AG04449 (cell line): ENCODE measurements at regions not wholly inside any gene's neighbourhood (a gene's known extent, or its start where the extent isn't known, plus 50 kb on each side); places are given as distances from the start of the nearest gene placed in this dataset.

Experiments used
- CTCF ChIA-PET: fragments of 350-600 bp; formaldehyde crosslinking; extraction: SDS; loops from one replicate; lab custom pipeline; 2021; ENCODE audit warnings: antibody characterized with exemption; lab: Yijun Ruan, JAX
- POLR2A ChIA-PET: fragments of 400-600, 350-600 bp; formaldehyde crosslinking; extraction: SDS; loops from one replicate; lab custom pipeline; 2020; ENCODE audit warnings: antibody characterized with exemption, inconsistent platforms; lab: Yijun Ruan, JAX
- DNase-seq: peaks from one replicate; pipeline ENCODE4 v3.0.0-alpha.2; 2010; ENCODE audit warnings: low read depth, low spot score
- H3K4me3 ChIP-seq: 2 replicates; pipeline ENCODE4 v1.5.1; 2011; ENCODE audit warnings: low read depth, mild to moderate bottlenecking, control low read depth, low read length
- TF ChIP-seq, protein P1 (sequence below): IDR thresholded peaks from one replicate; pipeline ENCODE4 v1.5.1; 2011; ENCODE audit warnings: mild to moderate bottlenecking, moderate library complexity, low read length, control low read depth, inconsistent platforms; ENCODE audit not compliant: insufficient read depth; ENCODE audit errors: missing control alignments

DNA sequence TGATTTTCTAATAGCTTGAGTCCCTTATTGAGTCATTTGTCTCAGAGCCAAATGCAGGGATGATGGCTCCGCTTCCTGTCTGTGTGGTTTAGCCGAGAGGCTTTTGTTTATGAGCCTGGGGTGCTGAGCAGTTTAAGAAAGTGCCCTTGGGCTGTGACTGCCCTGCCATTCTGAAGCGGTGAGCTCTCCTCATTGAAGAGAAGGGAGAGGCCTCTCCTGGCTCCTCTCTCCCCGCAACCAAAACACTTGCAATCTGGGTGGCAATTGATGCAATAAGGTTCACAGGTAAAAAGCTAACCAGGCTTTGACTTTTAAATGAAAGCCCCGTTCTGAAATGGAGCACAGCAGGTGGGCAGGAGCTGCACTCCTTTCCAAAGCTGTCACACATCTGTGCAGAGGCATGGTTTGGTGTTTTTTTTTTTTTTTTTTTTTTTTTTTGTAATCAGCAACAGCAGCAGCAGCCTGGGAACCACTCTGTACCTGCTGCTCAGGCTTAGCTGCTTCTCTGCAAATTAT lies 403.7 kb downstream of the SIPA1L2 start:
- no peak overlapping the region for H3K4me3 ChIP-seq
- CTCF ChIA-PET, result no interaction called here
- TF ChIP-seq, protein P1, sequence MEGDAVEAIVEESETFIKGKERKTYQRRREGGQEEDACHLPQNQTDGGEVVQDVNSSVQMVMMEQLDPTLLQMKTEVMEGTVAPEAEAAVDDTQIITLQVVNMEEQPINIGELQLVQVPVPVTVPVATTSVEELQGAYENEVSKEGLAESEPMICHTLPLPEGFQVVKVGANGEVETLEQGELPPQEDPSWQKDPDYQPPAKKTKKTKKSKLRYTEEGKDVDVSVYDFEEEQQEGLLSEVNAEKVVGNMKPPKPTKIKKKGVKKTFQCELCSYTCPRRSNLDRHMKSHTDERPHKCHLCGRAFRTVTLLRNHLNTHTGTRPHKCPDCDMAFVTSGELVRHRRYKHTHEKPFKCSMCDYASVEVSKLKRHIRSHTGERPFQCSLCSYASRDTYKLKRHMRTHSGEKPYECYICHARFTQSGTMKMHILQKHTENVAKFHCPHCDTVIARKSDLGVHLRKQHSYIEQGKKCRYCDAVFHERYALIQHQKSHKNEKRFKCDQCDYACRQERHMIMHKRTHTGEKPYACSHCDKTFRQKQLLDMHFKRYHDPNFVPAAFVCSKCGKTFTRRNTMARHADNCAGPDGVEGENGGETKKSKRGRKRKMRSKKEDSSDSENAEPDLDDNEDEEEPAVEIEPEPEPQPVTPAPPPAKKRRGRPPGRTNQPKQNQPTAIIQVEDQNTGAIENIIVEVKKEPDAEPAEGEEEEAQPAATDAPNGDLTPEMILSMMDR, result no peak
- peak; percentile 21 for DNase-seq
- POLR2A ChIA-PET, result no interaction called here

DNA sequence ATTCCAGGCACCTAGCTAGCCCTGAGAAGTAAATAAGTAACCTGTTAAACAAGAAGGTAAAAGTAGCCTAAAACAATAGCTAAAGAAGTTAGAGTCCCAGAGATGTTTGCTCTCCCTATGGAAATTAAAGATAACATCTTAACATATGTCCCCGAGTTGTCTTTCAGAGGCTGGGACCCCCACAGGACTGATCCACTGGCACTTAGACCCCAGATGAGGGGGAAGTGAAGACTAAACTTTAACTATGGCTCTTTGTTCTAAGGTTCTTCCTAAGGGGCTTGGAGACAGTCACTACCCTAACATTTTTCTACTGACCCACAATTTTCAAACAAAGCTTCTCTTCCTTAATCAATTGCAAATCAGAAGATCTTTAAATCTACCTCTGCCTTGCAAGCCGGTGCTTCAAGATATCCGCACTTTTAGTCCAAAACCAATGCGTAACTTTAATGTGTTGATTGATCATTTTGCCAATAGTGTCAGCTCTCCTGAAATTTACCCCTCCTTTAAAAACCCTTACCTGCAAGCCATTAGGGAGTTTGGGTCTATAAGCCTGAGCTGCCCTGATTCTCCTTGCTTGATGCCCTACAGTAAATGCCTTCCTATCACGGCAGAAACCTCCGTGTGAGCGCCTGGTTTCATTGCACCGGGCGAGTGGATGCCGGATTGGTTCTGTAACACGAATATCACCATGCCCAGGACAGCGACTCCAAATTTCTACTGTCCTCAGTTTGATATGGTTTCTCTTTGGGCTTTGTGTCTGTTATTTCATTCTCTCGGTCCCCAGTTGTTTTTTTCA lies 404.4 kb downstream of the SIPA1L2 start:
- H3K4me3 ChIP-seq, result no peak overlapping the region
- DNase-seq, result no peak
- TF ChIP-seq, protein P1, result no peak
- CTCF ChIA-PET, result no interaction called here
- POLR2A ChIA-PET, result no interaction called here

DNA sequence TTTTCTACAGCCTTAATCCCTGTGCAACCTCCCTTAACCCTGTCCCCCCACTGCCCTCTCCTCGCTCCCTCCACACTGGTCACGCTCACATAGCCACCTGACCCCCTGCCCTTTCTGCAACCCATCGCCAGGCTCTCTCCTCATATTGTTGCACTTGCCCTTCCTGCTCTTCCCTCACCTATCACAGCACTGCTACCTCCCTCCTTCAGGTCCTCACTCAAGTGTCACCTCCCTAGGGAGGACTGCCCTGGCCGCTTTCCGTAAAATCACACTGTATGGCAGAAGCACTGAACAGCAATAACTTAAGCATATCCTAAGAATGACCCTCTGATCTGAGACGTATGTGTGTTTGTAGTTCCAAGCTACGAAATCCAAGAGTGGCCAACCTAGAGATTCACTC lies 406.0 kb downstream of the SIPA1L2 start:
- TF ChIP-seq, protein P1, result no peak
- POLR2A ChIA-PET, result no interaction called here

DNA sequence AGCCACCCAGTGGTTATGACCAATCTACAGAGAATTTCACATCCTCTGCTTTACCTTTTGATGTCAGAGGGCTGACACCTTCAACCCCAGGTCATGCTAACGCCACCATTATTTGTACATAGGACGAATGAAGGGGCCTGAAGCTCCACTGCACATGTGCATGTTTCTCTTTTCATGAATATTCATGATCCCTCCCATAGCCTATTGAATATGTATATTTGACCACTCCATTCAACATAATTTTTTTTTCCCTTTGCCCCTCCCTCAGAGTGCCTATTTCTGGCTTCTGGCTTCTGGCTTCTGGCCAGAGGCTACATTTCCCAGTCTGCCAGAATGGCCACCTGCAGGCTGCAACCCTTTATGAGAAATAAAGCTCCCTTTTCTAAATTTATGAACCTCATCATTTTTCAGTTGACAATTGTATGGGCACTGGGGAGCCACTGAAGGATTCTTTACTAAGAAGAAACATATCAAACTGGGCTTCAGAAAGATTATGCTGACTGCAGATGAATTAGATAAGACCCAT lies 406.7 kb downstream of the SIPA1L2 start:
- DNase-seq, result no peak
- ChIA-PET POLR2A (no interaction called here), CTCF (no interaction called here)
- TF ChIP-seq, protein P1, result no peak
- H3K4me3 ChIP-seq, result no peak overlapping the region

More for the DNA sequence above, 406.0 kb downstream of the SIPA1L2 start:
- DNase-seq, result no peak
- CTCF ChIA-PET, result no interaction called here
- no peak overlapping the region for H3K4me3 ChIP-seq

DNA sequence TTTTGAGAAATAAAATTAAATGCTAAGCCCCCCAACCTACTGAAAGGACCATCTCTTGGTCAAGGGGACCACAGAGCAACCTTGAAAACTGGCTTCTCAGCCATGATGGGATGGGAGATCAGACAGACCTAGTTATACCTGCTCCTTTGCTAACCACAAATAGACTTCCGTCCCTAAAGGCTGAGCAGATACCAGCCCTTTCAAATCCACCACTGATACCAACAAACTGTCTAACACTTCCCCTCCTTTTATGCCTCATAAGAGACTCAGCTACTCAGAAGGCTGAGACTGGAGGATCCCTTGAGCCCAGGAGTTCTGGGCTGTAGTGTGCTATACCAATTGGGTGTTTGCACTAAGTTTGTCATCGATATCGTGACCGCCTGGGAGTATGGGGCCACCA lies 407.3 kb downstream of the SIPA1L2 start:
- DNase-seq, result no peak
- CTCF ChIA-PET, result no interaction called here
- TF ChIP-seq, protein P1, result no peak
- no peak overlapping the region for H3K4me3 ChIP-seq
- POLR2A ChIA-PET, result no interaction called here

DNA sequence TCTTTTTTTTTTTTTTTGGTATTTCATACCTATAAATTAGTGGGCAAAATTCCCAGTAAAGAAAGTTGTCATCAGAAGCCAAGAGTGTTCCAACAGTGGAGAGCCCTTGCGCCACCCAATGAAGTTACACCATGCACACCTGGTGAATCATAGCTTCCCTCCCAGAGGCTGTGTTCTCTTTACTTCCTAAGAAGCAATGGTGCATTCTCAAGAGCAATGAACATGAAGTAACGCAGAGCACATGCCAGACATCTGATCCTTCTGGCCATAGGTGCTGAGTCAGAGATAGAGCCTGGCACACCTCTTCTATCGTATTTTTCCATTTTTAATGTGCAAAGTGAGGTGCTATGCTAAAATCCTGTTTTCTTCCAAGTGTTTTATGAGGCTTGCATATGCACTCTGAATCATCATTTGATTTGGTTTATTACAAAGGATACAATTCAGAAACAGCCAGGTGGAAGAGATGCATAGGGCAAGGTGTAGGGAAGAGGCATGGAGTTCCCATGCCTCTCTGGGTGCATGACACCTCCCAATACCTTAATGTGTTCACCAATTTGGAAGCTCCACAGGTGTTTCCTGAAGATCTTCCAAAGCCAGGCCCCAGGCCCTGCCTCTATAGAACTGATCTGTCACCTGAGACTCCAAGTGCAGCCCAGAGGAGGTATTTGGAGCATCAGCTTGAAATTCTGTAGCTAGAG lies 408.0 kb downstream of the SIPA1L2 start:
- ChIA-PET POLR2A (no interaction called here), CTCF (no interaction called here)
- TF ChIP-seq, protein P1, result no peak
- H3K4me3 ChIP-seq, result no peak overlapping the region
- no peak for DNase-seq
